NCI-H1105 treated with DMSO at 0.1 percent for 48 hours (cell line): ENCODE measurements at regions not wholly inside any gene's neighbourhood (a gene's known extent, or its start where the extent isn't known, plus 50 kb on each side); places are given as distances from the start of the nearest gene placed in this dataset.
A peak's percentile ranks its signal among the peaks of the same experiment; 100 is the strongest.

ENCODE experiments used
- DNase-seq: peaks from one replicate; lab custom pipeline; 2025; lab: John Stamatoyannopoulos, UW

DNA sequence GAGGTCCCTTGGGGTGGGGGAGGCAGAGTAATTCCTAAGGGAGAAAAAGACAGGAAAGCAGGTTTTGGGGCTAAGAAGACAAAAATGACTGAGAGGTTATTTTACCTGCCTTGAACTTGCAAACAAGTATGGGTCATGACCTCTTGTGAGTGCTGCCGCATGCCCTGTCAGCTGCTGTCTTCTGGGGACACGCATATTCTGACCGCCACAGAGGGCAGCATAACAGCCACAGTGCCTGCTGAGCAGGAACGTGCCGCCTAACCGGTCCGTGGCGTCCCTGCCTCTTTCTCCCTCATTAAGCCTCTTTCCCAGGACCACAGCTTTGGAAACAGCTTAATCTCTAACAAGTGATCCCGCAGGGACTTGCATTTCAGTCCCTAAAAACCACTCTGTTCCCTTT is 51.3 kb upstream of the KCNA1 start:
- DNase-seq: peak; percentile 47

DNA sequence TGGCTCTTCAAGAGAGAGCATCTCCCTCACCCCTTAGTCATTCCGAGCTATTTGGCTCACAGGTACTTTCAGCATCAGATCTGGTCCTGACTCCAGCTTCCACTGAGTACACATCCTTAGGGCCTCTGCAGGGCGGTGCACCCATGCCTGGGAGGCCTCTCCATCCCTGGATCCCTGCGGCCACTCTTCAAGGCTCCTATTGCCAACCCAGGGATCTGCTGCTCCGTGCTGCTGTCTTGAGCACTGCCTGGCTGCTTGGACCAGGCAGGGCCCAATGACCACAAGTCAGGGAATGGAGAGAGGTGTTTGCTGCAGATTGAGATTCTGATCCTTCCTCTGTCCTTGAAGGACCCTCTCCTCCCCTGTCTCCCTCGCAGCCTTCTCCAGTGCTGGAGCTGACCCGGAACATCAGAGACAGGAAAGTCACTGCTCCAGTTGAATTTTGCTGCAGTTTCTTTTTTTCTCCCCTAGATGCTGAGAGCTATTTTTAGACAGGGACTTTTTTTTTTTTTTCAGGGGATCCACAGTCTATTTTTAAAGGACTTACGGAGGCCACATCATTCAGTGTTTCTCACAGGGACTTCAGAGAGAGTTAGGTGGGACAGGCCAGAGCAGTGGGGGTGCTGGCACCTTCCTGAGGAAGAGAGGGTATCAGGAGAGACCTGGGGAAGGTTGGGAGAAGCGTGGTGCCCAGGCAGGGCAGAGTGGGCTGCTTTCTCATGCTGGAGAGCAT is 50.1 kb upstream of the KCNA1 start:
- DNase-seq: no peak
